HFF-Myc (cell line): ENCODE measurements at regions not wholly inside any gene's neighbourhood (a gene's known extent, or its start where the extent isn't known, plus 50 kb on each side); places are given as distances from the start of the nearest gene placed in this dataset.

Experiments used
- DNase-seq: peaks from one replicate; pipeline ENCODE4 v3.0.0-alpha.2; 2011; ENCODE audit warnings: low read depth; ENCODE audit errors: extremely low read depth
- H3K4me3 ChIP-seq: replicated peaks from 2 replicates; pipeline ENCODE4 v1.5.1; 2011; ENCODE audit warnings: low read depth, mild to moderate bottlenecking, control low read depth, low read length
- CTCF ChIP-seq: IDR thresholded peaks from 2 replicates; pipeline ENCODE4 v1.5.1; 2012; ENCODE audit warnings: mild to moderate bottlenecking, low read depth, low read length, control low read depth; ENCODE audit errors: missing control alignments

GRCh38 chr18:1952486-1952885 lies 618.8 kb downstream of the METTL4 start:
- no peak for DNase-seq
- no peak for TF ChIP-seq CTCF
- no peak overlapping the region for H3K4me3 ChIP-seq

- DNase-seq, result no peak
- TF ChIP-seq CTCF, result no peak
- no peak overlapping the region for H3K4me3 ChIP-seq
Observed at GRCh38 chr18:1954583-1955312, 616.6 kb downstream of the METTL4 start.

GRCh38 chr18:1958798-1959197 lies 612.5 kb downstream of the METTL4 start:
- H3K4me3 ChIP-seq, result no peak overlapping the region
- no peak for DNase-seq
- no peak for TF ChIP-seq CTCF

GRCh38 chr18:1965016-1965415 lies 606.3 kb downstream of the METTL4 start:
- H3K4me3 ChIP-seq, result no peak overlapping the region
- DNase-seq, result no peak
- TF ChIP-seq CTCF, result no peak

- no peak for TF ChIP-seq CTCF
- no peak for DNase-seq
- no peak overlapping the region for H3K4me3 ChIP-seq
Observed at GRCh38 chr18:1965541-1965940, 605.8 kb downstream of the METTL4 start.

GRCh38 chr18:1968801-1969498 lies 602.4 kb downstream of the METTL4 start:
- no peak for DNase-seq

More at GRCh38 chr18:1968801-1969498, 602.4 kb downstream of the METTL4 start:
- H3K4me3 ChIP-seq, result no peak overlapping the region
- TF ChIP-seq CTCF, result no peak
